ENCODE measurements at regions not wholly inside any gene's neighbourhood (a gene's known extent, or its start where the extent isn't known, plus 50 kb on each side); places are given as distances from the start of the nearest gene placed in this dataset.

GRCh38 chr22:22779213-22779612 is 108.4 kb upstream of the IGLL5 start:
- no peak for TF ChIP-seq POLR2A (IDR thresholded peaks at IDR 0.05; ENCODE audit: extremely low read depth, insufficient read length)
- TF ChIP-seq CTCF (IDR thresholded peaks at IDR 0.05; ENCODE audit: low read depth, low read length) = no peak
- no peak for TF ChIP-seq MYC (IDR thresholded peaks at IDR 0.05; ENCODE audit: low read depth, low read length)
- TF ChIP-seq, protein P1, sequence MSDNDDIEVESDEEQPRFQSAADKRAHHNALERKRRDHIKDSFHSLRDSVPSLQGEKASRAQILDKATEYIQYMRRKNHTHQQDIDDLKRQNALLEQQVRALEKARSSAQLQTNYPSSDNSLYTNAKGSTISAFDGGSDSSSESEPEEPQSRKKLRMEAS (IDR thresholded peaks at IDR 0.05; ENCODE audit: low read depth, low read length) = no peak
